H9 (cell line): ENCODE measurements at regions not wholly inside any gene's neighbourhood (a gene's known extent, or its start where the extent isn't known, plus 50 kb on each side); places are given as distances from the start of the nearest gene placed in this dataset.

Experiments
- DNase-seq: peaks from one replicate; pipeline ENCODE4 v3.0.0-alpha.2; 2017
- H2AFZ ChIP-seq: one replicate; pipeline ENCODE4 v1.6.1; 2013; ENCODE audit warnings: mild to moderate bottlenecking, low read length, control low read depth, moderate library complexity
- H2AK5ac ChIP-seq: 2 replicates; pipeline ENCODE4 v1.6.1; 2013; ENCODE audit warnings: low read length, control low read depth, mixed read lengths; ENCODE audit not compliant: insufficient read length
- H2BK120ac ChIP-seq: one replicate; pipeline ENCODE4 v1.6.1; 2013; ENCODE audit warnings: low read depth, mild to moderate bottlenecking, low read length, control low read depth, inconsistent platforms; ENCODE audit not compliant: poor library complexity, severe bottlenecking
- H2BK12ac ChIP-seq: 2 replicates; pipeline ENCODE4 v1.6.1; 2013; ENCODE audit warnings: low read length, control low read depth, mixed read lengths, low read depth; ENCODE audit not compliant: insufficient read length
- H2BK15ac ChIP-seq: 2 replicates; pipeline ENCODE4 v1.6.1; 2013; ENCODE audit warnings: low read depth, low read length, control low read depth
- H2BK20ac ChIP-seq: one replicate; pipeline ENCODE4 v1.6.1; 2013; ENCODE audit warnings: low read depth, mild to moderate bottlenecking, low read length, control low read depth, inconsistent platforms; ENCODE audit not compliant: poor library complexity, severe bottlenecking
- H2BK5ac ChIP-seq: 2 replicates; pipeline ENCODE4 v1.6.1; 2013; ENCODE audit warnings: low read length, control low read depth, mixed read lengths; ENCODE audit not compliant: insufficient read length
- H3K14ac ChIP-seq: 2 replicates; pipeline ENCODE4 v1.6.1; 2013; ENCODE audit warnings: low read length, control low read depth; ENCODE audit not compliant: insufficient read depth
- H3K18ac ChIP-seq: 2 replicates; pipeline ENCODE4 v1.6.1; 2013; ENCODE audit warnings: low read depth, mild to moderate bottlenecking, mixed read lengths, low read length, control low read depth; ENCODE audit not compliant: insufficient read length
- H3K23ac ChIP-seq: 2 replicates; pipeline ENCODE4 v1.6.1; 2013; ENCODE audit warnings: low read length, control low read depth, mixed read lengths, low read depth; ENCODE audit not compliant: insufficient read length
- H3K23me2 ChIP-seq: 2 replicates; pipeline ENCODE4 v1.6.1; 2013; ENCODE audit warnings: low read depth, mild to moderate bottlenecking, mixed read lengths, low read length, control low read depth; ENCODE audit not compliant: insufficient read length, poor library complexity, severe bottlenecking
- H3K27ac ChIP-seq: 2 replicates; pipeline ENCODE4 v1.5.1; 2013; ENCODE audit warnings: low read length, control low read depth, mixed read lengths, low read depth; ENCODE audit not compliant: insufficient read length
- H3K27me3 ChIP-seq: 2 replicates; pipeline ENCODE4 v1.6.1; 2013; ENCODE audit warnings: low read length, control low read depth, inconsistent platforms; ENCODE audit not compliant: insufficient read depth
- H3K4ac ChIP-seq: 2 replicates; pipeline ENCODE4 v1.6.1; 2013; ENCODE audit warnings: low read depth, mild to moderate bottlenecking, control low read depth, inconsistent platforms, low read length, moderate library complexity
- H3K4me1 ChIP-seq: 2 replicates; pipeline ENCODE4 v1.6.1; 2013; ENCODE audit warnings: low read length, control low read depth, inconsistent platforms; ENCODE audit not compliant: insufficient read depth
- H3K4me2 ChIP-seq: 2 replicates; pipeline ENCODE4 v1.6.1; 2013; ENCODE audit warnings: low read length, control low read depth, mixed read lengths; ENCODE audit not compliant: insufficient read length, insufficient read depth
- H3K56ac ChIP-seq: 2 replicates; pipeline ENCODE4 v1.6.1; 2013; ENCODE audit warnings: low read depth, mild to moderate bottlenecking, mixed read lengths, low read length, control low read depth; ENCODE audit not compliant: insufficient read length
- H3K79me1 ChIP-seq: 2 replicates; pipeline ENCODE4 v1.6.1; 2013; ENCODE audit warnings: low read depth, mild to moderate bottlenecking, moderate library complexity, low read length, control low read depth, inconsistent platforms; ENCODE audit not compliant: insufficient read depth, poor library complexity, severe bottlenecking
- H3K79me2 ChIP-seq: 2 replicates; pipeline ENCODE4 v1.6.1; 2013; ENCODE audit warnings: low read length, control low read depth, inconsistent platforms; ENCODE audit not compliant: insufficient read depth
- H3K9ac ChIP-seq: 2 replicates; pipeline ENCODE4 v1.6.1; 2013; ENCODE audit warnings: low read length, control low read depth, mixed read lengths; ENCODE audit not compliant: insufficient read length; ENCODE audit errors: extremely low read depth
- H3K9me3 ChIP-seq: one replicate; pipeline ENCODE4 v1.6.1; 2013; ENCODE audit warnings: low read depth, low read length, inconsistent platforms; ENCODE audit not compliant: control insufficient read depth
- H3T11ph ChIP-seq: one replicate; pipeline ENCODE4 v1.6.1; 2013; ENCODE audit warnings: mild to moderate bottlenecking, low read length, control low read depth, inconsistent platforms
- H4K20me1 ChIP-seq: one replicate; pipeline ENCODE4 v1.6.1; 2013; ENCODE audit not compliant: control insufficient read depth, insufficient read length, insufficient read depth
- H4K5ac ChIP-seq: 2 replicates; pipeline ENCODE4 v1.6.1; 2013; ENCODE audit warnings: low read depth, mild to moderate bottlenecking, mixed read lengths, low read length, control low read depth; ENCODE audit not compliant: insufficient read length
- H4K8ac ChIP-seq: replicated peaks from 2 replicates; pipeline ENCODE4 v1.6.1; 2013; ENCODE audit warnings: low read length, control low read depth, mixed read lengths, low read depth; ENCODE audit not compliant: insufficient read length
- H4K91ac ChIP-seq: 2 replicates; pipeline ENCODE4 v1.6.1; 2013; ENCODE audit warnings: low read depth, mild to moderate bottlenecking, moderate library complexity, mixed read lengths, low read length, control low read depth; ENCODE audit not compliant: insufficient read length
- H3K27ac Mint-ChIP-seq, 3 experiments: 2 replicates in 2 of 3; 3 replicates in 1 of 3; pipeline ENCODE4 v1.8.0; 2020 to 2021; ENCODE audit warnings: mixed read lengths in 3 of 3, mild to moderate bottlenecking in 1 of 3, moderate library complexity in 1 of 3
- H3K27me3 Mint-ChIP-seq: 2 replicates; pipeline ENCODE4 v1.8.0; 2021; ENCODE audit warnings: low read depth, mild to moderate bottlenecking, moderate library complexity, mixed read lengths
- H3K36me3 Mint-ChIP-seq, 3 experiments: 2 replicates in 2 of 3; 3 replicates in 1 of 3; pipeline ENCODE4 v1.8.0; 2020 to 2021; ENCODE audit warnings: low read depth in 3 of 3, mixed read lengths in 3 of 3; ENCODE audit not compliant: insufficient read depth in 1 of 3
- H3K4me1 Mint-ChIP-seq, 2 experiments: 2 replicates each; pipeline ENCODE4 v1.8.0; 2020; ENCODE audit warnings: mixed read lengths in 2 of 2
- H3K4me3 Mint-ChIP-seq, 2 experiments: 2 replicates in 1 of 2; 3 replicates in 1 of 2; pipeline ENCODE4 v1.8.0; 2020 to 2021; ENCODE audit warnings: mild to moderate bottlenecking in 2 of 2, mixed read lengths in 2 of 2, moderate library complexity in 1 of 2
- H3K9me3 Mint-ChIP-seq, 2 experiments: 2 replicates in 1 of 2; 3 replicates in 1 of 2; pipeline ENCODE4 v1.8.0; 2020; ENCODE audit warnings: mild to moderate bottlenecking in 2 of 2, mixed read lengths in 2 of 2, moderate library complexity in 1 of 2
- WGBS: extraction: QIAGEN DNeasy Blood & Tissue Kit; methylation state at CpG from one replicate; pipeline ENCODE4 v1.1.7; 2013; ENCODE audit warnings: missing lambda C conversion rate, low lambda C conversion rate, mixed read lengths; ENCODE audit not compliant: insufficient read length; ENCODE audit errors: extremely low coverage; 5-methylcytosine and 5-hydroxymethylcytosine counted together
- TF ChIP-seq, protein P1 (sequence below): fragments of 200-600 bp; sonication (generic); conservative IDR thresholded peaks from 3 replicates; pipeline ENCODE4 v1.8.0; 2021; ENCODE audit warnings: antibody characterized with exemption, mild to moderate bottlenecking

GRCh38 chr2:192827735-192828134 is 633.0 kb upstream of the TMEFF2 start:
- Histone ChIP-seq H2BK20ac (no peak overlapping the region), H3K79me2 (no peaks in the 10 kb centered on the region), H3K56ac (no peak overlapping the region), H3K4me1 (no peaks in the 10 kb centered on the region), H3K9ac (no peak overlapping the region), H2AFZ (no peak overlapping the region), H4K20me1 (no peaks in the 10 kb centered on the region), H3K27ac (no peak overlapping the region), H4K5ac (no peak overlapping the region), H3K14ac (no peak overlapping the region), H3T11ph (no peak overlapping the region), H2BK120ac (no peak overlapping the region), H3K9me3 (no peaks in the 10 kb centered on the region), H3K23ac (no peak overlapping the region), H2AK5ac (no peak overlapping the region), H2BK5ac (no peak overlapping the region), H3K4ac (no peak overlapping the region), H3K79me1 (no peaks in the 10 kb centered on the region), H3K23me2 (no peaks in the 10 kb centered on the region), H3K18ac (no peak overlapping the region), H2BK15ac (no peak overlapping the region), H4K8ac (no peak overlapping the region), H4K91ac (no peak overlapping the region), H3K27me3 (no peaks in the 10 kb centered on the region), H3K4me2 (no peak overlapping the region), H2BK12ac (no peak overlapping the region)
- no peaks in the 10 kb centered on the region for H3K36me3 Mint-ChIP-seq
- TF ChIP-seq, protein P1, sequence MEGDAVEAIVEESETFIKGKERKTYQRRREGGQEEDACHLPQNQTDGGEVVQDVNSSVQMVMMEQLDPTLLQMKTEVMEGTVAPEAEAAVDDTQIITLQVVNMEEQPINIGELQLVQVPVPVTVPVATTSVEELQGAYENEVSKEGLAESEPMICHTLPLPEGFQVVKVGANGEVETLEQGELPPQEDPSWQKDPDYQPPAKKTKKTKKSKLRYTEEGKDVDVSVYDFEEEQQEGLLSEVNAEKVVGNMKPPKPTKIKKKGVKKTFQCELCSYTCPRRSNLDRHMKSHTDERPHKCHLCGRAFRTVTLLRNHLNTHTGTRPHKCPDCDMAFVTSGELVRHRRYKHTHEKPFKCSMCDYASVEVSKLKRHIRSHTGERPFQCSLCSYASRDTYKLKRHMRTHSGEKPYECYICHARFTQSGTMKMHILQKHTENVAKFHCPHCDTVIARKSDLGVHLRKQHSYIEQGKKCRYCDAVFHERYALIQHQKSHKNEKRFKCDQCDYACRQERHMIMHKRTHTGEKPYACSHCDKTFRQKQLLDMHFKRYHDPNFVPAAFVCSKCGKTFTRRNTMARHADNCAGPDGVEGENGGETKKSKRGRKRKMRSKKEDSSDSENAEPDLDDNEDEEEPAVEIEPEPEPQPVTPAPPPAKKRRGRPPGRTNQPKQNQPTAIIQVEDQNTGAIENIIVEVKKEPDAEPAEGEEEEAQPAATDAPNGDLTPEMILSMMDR, result no peak
- no peak overlapping the region for H3K27ac Mint-ChIP-seq
- no peaks in the 10 kb centered on the region; a peak in 2 of 5 replicates for H3K9me3 Mint-ChIP-seq
- no peaks in the 10 kb centered on the region for H3K4me1 Mint-ChIP-seq
- no peak overlapping the region for H3K4me3 Mint-ChIP-seq
- WGBS, result no CpG with 5 or more reads among the region's 10 CpGs
- no peaks in the 10 kb centered on the region for H3K27me3 Mint-ChIP-seq
- DNase-seq, result no peak
